ENCODE measurements at regions not wholly inside any gene's neighbourhood (a gene's known extent, or its start where the extent isn't known, plus 50 kb on each side); places are given as distances from the start of the nearest gene placed in this dataset.

DNA sequence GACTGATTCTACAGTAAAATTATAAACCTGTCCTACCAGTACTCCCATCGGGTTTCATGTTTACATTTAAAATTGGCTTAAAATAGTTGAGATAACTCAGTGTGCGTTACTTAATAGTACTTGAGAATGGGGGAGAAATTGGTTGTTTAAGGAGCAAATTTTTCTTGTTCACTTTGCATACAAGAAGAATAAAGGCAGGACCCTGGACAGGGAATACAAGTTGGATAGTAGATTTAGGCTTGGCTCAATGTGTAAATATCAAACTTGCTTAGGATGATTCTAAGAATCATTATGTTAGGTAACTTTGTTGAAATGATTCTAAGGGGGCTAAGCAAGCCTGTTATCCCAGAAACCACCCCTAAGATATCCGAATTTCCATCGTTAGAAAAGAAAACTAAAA is 448.4 kb upstream of the TLE4 start:
- no peak for DNase-seq

DNA sequence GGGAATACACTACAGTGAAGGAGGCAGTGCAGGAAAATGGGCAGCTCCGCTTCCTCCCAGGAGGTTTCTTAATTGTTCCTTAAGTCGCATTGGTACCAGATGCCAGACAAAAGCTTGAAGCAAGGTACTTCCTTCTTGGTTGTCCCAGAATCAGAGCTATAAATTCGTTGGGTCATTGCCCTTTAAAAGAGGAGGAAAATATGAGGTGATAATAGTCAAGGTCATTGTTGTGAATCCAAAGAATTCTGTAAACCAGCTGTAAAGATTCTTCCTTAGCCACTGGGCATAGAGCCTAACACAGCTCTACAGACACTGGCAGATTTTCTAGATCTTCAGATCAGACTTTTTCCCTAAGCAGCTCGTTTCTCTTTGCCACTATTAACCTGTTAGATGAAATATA is 444.1 kb upstream of the TLE4 start:
- no peak for DNase-seq

DNA sequence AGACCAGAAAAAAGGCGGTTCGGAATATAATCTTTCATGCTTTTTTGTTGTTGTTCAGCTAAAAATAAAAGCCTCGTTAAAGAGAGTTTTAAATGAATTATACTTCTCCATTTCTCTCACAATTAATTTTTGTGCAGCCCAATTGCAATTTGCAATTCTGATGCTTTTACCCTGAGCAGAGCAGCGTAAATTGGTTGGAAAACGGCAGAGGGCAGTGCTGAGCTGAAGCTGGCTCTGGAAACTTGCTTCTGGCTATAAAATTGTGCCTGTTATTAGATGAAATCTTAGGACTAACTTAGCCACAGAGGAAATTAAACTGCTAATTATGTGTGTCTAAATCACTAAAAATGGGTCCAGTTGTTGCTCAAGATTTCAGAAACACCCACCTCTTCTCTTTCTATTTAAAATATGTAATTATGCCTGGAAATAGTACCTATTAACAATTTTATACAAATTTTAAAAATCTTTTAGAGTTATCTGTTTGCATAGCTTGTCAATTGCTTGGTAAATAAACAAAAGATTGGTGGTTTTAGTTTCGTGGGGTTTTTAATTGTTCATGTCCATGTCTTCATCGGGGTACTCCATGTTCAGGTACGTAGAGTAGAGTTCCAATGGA is 441.8 kb upstream of the TLE4 start:
- no peak for DNase-seq

DNA sequence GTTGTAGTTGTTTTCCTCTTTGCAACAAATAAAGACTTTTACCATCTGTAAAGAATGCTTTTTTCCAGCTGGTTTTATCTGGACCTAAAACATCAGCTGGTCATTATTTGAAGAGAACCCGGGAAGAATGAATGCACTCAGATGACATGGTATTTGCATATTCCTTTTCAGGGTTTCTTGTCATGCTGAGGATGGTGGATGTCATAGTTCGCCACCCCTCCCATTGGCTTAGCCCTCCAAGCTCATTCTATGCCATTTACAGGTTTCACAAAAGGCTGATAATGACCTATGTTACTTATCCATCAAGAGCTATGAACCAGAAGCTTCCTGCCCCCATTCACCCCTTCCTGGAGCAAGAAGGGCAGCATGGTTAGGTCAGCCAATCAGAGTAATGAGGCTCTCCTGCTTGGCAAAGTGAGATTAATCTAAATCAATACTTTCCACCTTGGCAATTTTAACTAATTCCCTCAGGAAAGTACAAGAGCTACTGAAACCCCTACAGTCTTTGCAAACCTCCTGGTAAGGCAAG is 440.5 kb upstream of the TLE4 start:
- no peak for DNase-seq

DNA sequence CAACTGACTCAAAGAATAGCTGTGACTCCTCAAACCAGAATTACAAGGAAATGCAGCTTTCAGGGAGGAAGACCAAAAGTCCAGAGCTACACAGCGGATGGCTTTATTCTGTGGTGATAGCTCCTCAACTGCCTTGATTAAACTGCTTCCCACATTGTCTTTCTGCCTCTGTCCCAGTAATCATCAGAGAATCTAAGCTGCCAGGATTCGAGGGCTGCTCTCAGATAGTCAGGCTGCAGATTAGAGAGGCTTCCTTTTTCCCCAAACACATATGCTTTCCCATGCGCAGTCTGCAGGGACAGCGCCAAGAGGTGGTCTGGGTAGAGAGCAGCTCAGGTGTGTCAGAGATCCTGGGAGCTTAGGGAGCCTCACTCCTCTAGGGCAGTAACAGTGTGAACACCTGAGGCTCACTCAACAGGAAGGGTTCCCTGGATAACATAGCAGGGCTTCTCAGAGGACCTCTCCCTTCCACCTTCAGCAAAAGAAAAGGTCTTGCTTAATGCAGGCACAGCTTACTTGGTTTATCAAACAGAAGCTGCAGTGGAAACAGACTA is 439.9 kb upstream of the TLE4 start:
- no peak for DNase-seq

DNA sequence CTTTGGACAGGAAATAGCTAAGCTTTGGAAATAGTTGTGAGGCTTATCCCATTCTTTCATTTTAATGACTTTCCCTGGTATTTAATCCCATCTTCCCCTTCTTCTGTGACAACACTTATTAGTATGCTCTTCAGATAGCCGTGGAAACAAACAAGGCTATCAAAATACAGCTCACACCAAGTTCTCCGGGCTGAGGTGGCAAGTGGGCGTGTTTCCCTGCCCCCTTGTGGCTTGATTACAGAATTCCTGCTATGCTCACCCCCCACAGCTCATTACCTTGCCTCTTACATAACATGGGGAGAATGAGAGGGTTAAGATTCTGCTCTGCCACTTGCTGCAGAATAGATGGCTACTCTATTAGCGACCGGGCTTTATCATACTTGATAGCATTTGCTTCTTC is 437.1 kb upstream of the TLE4 start:
- DNase-seq: no peak

DNA sequence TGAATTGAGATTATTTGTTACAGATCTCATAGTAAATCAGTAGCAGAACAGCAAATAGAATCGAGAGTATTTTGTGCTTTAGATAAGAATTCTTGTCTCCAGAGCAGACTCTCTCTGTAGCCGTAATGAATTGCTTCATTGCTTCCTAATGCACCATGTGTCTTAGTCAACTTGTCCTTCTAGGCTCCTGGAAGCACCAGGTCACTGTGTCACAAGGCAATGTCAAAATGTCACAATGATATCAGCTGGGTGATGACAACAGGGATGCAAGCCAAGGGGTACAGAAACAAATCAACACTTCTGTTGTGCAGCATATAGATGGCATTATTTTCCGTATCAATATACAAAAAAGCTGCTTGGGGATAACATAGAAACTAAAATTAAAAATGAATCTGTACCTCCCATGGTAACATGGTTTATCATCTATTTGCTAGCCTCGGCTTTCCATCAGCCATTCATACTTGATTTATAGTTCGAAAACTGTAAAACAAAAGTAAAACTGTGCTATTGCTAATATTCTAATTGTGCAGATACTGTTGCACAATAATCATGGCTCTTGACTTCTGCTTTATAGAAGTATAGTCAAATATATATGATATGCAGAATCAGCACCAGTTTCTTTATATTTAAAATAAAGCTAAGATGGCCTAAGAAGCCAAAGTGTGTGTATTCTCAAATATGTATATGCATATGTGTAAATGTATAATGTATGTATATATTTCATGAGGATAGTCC is 435.9 kb upstream of the TLE4 start:
- DNase-seq: no peak

DNA sequence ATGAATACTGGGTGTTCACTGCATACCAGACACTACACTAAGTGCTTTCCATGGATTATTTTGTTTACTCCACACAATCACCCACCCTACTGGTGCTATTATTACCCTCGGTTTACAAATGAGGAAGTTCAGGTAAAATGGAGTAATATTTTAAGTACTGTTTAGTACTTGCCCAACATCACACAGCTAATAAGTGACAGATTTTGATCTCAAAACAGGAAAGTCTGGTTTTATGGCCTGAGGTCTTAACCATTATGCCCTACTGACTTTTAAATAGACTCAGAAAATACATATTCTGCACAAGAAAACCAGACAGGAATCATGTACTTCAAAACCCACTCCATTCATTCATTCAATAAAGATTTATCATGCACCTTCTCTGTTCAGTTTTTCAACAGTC is 431.0 kb upstream of the TLE4 start:
- no peak for DNase-seq

DNA sequence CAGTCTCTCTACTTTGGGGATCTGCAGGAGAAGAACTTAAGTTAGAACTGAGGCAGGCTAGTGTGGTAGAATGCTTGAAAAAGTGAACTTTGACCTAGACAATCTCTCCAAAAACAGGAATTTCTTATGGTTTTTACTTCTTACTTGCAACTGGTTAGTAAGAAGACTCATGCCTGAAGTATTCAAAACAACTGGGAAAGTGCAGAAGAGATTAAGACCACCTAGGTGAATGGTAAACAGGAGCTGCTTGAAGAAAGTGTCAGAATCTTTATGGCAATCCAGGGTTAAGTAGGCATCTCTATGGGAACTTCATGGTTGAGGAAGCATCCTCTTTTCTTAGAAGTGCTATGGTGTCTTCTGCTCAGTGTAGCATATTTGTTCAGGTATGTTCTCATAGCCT is 428.6 kb upstream of the TLE4 start:
- DNase-seq: no peak

DNA sequence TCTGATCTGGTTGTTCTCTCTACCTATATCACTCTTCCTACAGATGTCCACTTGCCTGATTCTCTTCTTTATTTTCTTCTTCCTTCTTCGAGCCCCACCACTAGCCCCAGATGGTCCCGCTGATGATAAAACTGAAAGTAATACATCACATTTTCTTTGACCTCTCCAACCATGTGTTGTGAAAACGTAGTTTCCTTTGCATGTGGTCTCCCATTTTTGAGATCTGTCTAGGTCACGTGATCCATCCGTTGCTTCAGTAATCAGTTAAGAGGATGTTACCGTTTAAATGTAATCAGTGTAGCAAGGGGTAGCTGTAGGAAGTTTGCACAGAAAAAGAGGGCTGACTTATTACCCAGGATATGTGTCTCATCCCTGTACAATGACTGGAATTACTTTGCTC is 426.3 kb upstream of the TLE4 start:
- DNase-seq: no peak

DNA sequence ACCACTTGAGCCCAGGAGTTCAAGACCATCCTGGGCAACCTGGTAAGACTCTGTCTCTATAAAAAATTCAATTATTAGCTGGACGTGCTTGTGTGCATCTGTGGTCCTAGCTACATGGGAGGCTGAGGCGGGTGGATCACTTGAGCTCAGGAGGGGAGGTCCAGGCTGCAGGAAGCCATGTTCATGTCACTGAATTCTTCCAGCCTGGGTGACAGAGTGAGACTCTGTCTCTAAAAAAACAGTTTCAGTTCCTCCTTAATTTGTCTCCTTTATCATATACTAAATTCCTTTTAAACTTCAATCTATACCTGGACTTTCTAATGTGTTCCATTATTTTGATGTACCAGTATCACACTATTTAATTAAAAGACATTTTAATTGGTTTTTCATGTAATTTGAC is 422.2 kb upstream of the TLE4 start:
- DNase-seq: no peak

DNA sequence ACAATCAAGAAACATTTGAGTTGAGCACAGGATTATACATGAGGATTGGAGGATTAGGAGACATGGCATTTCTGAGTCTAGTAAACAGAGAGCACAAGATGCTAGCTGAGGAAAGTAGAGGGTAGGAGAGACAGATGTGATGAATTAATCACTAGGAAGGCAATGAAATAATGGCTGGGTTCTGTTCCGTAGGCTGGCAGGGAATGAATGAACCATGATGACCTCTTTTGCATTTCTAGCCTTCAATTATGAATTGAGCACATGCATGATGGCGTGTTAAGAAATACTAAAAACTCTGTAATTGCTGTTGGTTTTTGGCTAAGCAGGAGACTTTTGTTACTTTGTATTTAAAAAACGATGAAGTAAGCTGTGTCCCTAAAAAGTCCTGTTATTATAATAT is 420.0 kb upstream of the TLE4 start:
- no peak for DNase-seq

DNA sequence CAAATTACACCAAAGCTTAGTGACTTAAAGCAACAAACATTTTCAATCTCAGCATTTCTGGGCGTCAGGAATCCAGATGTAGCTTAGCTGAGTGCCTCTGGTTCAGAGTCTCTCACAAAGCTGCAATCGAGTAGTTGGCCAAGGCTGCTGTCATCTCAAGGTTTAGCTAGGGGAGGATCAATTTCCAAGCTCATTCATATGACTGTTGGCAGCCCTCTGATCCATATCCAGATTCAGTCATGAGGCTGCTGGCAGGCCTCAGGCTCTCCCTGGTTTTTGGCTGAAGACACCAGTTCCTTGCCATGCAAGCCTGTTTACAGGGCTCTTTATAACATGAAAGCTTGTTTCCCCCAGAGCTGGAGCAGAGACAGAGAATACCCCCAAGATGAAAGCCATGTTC is 419.5 kb upstream of the TLE4 start:
- DNase-seq: no peak

DNA sequence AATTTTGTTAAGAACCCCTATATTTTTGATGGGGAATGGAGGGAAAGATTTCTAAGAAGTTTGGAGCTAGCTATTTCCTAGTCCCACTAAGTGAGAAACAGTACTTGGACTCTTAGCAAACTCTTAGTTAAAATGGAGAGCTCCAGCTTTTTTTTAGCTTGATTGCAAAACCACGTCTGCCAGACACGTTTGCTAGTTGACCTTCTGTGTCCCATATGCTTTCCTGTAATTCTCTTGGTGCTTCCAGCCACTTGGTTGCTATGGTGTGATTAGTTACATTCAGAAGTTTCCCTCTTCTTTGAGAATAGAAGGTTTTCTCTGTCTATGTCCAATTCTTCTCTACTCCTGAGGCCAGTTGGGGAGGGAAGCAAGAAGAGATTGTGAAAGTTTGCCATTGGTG is 417.0 kb upstream of the TLE4 start:
- DNase-seq: no peak

DNA sequence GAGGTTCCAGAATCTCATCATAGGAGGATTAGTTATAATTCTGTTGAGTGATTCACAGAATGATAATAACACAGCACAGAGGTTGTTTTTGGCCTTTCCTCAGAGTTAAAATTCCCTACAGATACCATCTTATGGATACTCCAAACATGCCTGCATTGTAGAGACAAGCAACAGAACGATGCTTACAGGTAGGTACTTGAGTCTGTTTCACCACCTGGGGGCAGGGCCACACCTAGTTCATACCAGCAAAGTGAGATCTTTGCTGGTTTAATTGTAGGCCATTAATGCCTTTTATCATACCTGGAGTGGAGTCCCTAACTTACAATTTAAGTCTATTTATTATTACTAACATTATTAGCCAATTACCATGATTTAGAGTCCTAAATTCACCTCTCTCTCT is 416.5 kb upstream of the TLE4 start:
- DNase-seq: no peak

DNA sequence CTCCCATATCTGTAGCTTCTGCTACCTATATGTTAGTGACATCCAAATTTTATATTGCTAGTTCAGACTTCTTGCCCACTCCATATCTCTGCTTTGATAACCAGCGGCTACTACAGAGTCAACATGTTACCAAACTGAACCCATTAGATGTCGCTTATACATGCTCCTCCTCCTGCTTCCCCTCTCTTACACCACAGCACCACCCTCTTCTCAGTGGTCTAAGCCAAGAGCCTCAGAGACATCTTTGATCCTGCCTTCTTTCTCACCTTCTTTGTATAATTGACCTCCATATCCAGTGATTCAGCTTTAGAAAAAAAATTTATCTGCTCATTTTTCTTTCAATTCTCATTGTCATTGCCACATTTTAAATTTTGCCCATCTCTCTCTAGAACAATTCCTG is 408.2 kb upstream of the TLE4 start:
- no peak for DNase-seq

DNA sequence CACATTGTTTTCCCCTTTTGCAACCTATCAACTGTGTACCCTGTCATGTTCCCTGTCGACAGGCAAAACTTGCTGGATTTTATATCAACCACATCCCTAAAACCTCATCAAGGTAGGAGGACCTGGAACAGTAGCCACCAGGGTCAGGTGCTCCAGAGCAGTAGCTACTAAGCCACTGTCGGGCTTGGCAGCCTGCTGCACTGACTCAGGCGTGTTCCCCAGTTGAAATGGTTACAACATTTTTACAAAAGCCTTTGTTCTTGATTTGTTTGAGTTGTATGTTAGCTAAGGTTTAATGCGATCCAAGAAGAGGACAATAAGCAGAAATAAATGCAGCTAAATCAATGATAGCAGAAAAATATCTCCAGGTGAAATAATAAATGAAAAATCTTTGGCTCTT is 407.4 kb upstream of the TLE4 start:
- DNase-seq: no peak

DNA sequence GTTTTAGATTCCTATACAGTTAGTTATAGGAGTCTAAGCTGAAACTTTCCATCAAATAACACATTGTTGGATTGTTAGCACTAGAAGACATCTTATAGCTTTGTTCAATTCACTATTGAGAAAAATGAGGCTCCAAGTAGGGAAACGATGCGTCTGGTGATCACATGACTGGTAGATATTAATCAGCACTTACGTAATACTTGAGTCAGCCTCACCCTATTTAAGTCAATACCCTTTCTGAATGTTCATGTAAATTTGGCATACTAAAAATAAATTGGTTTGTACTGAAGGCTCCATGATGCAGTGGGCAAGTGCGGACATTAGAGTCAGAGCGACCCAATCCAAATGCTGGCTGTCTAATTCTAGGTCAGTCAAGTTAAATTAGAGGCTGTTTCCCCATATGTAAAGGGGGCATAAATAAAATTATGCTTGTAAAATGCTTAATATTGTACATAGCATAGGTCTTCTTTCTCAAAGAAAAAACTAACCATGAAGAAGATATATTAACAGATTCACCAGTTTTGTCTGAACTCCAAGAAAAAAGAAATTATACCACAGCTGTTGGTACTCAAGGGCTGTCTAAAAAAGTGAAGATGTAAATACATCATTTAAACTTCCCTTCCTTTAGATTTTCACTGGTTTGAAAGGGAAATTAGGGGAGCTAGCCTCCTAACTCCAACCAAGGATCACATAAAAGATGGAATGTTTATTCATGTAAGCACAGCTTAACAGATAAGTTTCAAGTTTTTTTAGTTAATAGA is 406.6 kb upstream of the TLE4 start:
- DNase-seq: no peak

DNA sequence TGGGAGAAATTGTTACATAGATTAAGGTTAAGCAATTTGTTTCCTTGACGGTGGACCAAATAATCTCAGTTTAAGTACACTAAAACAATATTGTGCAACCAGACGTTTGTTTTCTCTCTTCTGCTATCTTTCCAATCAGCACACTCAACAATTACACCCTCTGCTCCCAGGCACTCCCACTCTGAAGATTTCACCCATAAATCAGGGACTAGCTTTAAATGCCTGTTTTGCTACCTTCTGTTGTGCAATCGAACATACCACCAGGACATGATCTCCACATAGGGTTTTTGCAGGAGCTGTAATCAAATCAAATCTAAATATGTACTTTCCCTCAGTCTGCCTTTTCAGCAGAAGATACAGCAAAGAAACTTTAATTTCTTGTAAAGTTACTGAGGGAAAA is 405.8 kb upstream of the TLE4 start:
- no peak for DNase-seq

DNA sequence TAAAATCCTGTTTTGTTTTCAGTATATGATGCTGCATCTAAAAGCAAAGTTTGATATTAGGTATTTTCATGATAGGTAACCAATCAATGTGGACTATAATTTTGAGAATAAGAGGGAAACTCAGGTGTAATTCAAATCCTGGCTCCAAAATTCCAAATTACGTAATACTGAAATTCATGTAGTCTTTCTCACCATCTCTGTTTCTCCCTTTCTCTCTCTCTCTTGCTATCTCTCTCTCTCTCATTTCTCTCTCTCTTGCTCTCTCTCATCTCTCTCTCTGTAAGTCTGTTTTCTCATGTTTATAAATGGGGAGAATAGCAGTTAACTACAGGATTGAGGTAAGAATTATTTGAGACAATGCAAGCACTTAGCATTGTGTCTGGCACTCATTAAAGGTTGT is 401.1 kb upstream of the TLE4 start:
- no peak for DNase-seq

DNA sequence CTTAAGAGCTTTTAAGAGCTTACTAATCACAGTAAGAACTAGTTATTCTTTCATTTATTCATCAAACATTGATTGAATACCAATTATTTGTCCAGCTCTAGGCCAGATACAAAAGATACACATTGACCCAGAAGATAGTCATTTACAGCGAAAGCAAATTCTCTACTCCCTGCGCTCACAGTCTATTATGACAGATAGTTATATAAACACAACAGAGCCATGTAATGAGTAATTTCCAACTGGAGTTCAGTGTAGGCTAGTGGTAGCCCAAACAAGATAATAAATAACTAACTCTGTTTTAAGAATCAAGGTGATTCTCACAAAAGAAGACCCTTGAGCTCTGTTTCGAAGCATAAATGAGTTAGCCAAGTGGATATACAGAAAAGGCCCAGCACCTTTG is 397.8 kb upstream of the TLE4 start:
- DNase-seq: no peak

DNA sequence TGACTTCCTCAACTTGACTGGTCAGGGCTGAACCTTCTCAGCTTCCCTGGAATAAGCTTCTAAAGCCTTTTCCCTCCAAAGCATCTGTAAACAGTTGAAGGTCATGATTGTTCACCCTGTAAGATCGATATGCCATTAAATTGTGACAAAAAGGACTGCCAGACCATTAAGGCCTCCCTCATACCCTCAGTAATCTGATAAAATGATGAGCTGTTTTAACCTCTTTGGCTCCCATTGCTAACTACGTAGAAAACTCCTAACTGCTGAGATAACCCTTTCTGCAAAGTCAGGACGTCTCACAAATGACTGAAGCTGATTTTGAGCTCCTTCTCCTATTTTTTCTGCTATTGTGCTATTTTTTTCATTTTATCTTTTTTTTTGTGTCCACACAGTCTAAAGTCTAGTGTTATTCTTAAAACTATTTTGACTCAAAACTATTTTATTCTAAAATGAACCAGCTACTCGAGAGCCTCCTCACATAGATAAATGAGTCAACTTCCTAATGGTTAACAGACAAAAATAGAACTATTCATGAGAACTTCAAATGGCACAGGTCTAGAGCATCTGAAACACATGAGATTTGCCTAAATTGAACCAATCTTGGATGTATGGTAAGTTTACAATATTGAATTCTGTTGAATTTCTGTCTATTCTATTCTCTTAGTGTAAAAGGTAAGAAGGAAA is 395.6 kb upstream of the TLE4 start:
- DNase-seq: no peak

DNA sequence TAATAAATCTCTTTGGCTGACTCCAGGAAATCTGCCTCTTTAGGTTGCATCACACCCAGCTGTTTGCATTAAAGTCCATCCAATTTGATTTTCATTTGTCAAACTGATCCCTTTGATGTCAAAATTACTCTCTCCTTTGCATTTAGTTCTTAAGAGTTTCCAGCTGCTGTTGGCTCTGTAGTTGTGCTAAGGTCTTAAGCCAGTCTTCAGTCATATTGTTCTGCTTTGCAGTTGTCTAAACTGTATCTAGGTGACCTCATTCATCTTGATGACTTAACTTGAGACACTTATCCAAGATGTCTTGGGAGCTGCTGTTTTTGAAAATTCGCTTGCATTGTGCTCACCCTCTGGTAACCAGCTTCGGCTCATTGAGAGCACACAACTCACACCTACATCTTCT is 386.9 kb upstream of the TLE4 start:
- no peak for DNase-seq
